Thyroid gland (tissue), 4 donors: ENCODE measurements at regions not wholly inside any gene's neighbourhood (a gene's known extent, or its start where the extent isn't known, plus 50 kb on each side); places are given as distances from the start of the nearest gene placed in this dataset.

Source experiments
- POLR2A ChIP-seq, 2 donors: fragments of 450-650 bp; IDR thresholded peaks; one replicate each; pipeline ENCODE4 v1.6.1; 2017; ENCODE audit warnings: antibody characterized with exemption in 2 of 2, mild to moderate bottlenecking in 2 of 2, moderate library complexity in 1 of 2
- TF ChIP-seq, protein P1 (sequence below), 6 experiments: fragments of 200-600 bp in 3 of 6; fragments of 450-650 bp in 3 of 6; sonication (generic) in 3 of 6; IDR thresholded peaks; one replicate each; pipeline ENCODE4 v1.5.1; 2016 to 2019; ENCODE audit warnings: antibody characterized with exemption in 6 of 6, mild to moderate bottlenecking in 2 of 6, inconsistent platforms in 1 of 6, moderate library complexity in 1 of 6

DNA sequence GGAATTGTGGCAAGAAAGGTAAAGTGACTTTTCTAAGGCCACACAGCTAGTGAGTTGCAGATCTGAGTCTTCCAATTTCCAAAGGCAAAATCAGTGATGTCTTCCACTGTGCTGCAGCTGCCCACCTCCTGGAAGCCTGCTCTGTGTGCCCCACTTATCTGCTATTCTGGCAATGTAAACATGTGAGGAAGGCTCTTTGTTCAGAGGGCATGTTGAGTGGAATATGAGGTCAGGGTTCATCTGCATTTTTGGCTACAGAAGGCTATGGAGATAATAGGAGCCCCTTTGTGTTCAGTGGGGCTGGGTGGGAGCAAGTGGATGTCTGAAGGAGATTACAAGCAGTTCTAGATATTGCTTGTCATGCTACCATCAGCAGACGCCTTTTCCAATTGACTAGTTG lies 396.2 kb downstream of the BUD13 start:
- TF ChIP-seq POLR2A (IDR thresholded peaks at IDR 0.05), result no peak
- TF ChIP-seq, protein P1, sequence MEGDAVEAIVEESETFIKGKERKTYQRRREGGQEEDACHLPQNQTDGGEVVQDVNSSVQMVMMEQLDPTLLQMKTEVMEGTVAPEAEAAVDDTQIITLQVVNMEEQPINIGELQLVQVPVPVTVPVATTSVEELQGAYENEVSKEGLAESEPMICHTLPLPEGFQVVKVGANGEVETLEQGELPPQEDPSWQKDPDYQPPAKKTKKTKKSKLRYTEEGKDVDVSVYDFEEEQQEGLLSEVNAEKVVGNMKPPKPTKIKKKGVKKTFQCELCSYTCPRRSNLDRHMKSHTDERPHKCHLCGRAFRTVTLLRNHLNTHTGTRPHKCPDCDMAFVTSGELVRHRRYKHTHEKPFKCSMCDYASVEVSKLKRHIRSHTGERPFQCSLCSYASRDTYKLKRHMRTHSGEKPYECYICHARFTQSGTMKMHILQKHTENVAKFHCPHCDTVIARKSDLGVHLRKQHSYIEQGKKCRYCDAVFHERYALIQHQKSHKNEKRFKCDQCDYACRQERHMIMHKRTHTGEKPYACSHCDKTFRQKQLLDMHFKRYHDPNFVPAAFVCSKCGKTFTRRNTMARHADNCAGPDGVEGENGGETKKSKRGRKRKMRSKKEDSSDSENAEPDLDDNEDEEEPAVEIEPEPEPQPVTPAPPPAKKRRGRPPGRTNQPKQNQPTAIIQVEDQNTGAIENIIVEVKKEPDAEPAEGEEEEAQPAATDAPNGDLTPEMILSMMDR (IDR thresholded peaks at IDR 0.05), result no peak
